ENCODE measurements at regions not wholly inside any gene's neighbourhood (a gene's known extent, or its start where the extent isn't known, plus 50 kb on each side); places are given as distances from the start of the nearest gene placed in this dataset.

DNA sequence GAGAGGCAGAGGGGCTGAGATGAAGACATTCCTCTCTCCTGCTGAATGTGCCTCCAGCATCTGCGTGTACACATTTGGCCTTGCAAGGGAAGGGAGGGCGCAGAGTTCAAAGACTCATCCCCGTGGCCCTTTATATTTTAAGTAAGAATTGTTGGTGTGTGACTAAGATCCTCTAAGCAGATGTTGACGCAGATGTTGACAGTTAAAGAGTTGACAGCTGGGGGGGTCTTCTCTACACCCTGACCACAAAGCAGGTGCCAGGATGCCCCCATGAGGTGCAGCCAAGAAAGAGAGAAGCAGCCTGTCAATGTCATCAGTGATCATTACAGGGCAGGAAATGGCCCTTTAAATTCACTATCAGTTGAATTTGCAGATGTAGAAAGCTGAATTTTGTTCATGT is 262.9 kb downstream of the IRX1 start:
- intact Hi-C loops (cut with micrococcal nuclease; ENCODE audit: unreplicated experiment), result no loop called here
- DNase-seq, result no peak
- no TSS peak for BruUV-seq (replicated peaks)
- Mint-ChIP-seq H3K27ac (ENCODE audit: unreplicated experiment) (no peak overlapping the region), H3K4me3 (ENCODE audit: low read depth, unreplicated experiment) (no peak overlapping the region), H3K9me3 (ENCODE audit: low read depth, unreplicated experiment) (peaks cover 13% of the 10 kb centered on the region), H3K4me1 (ENCODE audit: low read depth, unreplicated experiment) (no peaks in the 10 kb centered on the region), H3K36me3 (ENCODE audit: insufficient read depth, unreplicated experiment) (no peaks in the 10 kb centered on the region), H3K27me3 (ENCODE audit: unreplicated experiment) (no peaks in the 10 kb centered on the region)
- CTCF ChIA-PET, result no interaction called here
- TF ChIP-seq, protein P1, sequence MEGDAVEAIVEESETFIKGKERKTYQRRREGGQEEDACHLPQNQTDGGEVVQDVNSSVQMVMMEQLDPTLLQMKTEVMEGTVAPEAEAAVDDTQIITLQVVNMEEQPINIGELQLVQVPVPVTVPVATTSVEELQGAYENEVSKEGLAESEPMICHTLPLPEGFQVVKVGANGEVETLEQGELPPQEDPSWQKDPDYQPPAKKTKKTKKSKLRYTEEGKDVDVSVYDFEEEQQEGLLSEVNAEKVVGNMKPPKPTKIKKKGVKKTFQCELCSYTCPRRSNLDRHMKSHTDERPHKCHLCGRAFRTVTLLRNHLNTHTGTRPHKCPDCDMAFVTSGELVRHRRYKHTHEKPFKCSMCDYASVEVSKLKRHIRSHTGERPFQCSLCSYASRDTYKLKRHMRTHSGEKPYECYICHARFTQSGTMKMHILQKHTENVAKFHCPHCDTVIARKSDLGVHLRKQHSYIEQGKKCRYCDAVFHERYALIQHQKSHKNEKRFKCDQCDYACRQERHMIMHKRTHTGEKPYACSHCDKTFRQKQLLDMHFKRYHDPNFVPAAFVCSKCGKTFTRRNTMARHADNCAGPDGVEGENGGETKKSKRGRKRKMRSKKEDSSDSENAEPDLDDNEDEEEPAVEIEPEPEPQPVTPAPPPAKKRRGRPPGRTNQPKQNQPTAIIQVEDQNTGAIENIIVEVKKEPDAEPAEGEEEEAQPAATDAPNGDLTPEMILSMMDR (IDR thresholded peaks at IDR 0.05; ENCODE audit: unreplicated experiment), result no peak

DNA sequence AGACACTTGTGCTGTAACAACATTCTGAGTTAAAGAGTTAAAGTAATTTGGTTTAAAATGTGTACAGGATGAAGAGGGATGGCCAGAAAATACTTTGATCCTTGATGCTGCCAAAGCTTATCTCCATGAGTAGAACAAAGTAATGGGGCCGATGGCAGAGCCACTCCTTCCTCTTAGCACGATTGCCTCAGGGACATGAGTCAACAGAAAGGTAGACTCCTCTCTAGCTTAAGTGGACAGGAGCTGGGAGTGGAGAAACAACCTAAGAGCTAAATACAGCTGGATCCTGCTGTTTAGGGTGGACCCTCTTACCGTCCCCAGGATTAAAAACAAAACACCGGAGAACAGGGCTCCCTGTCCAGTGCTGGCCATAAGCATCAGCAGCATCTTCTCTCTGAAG is 267.3 kb downstream of the IRX1 start:
- Mint-ChIP-seq H3K9me3 (ENCODE audit: low read depth, unreplicated experiment) (peaks cover 22% of the 10 kb centered on the region), H3K27me3 (ENCODE audit: unreplicated experiment) (no peaks in the 10 kb centered on the region), H3K4me1 (ENCODE audit: low read depth, unreplicated experiment) (no peaks in the 10 kb centered on the region), H3K4me3 (ENCODE audit: low read depth, unreplicated experiment) (no peak overlapping the region), H3K36me3 (ENCODE audit: insufficient read depth, unreplicated experiment) (no peaks in the 10 kb centered on the region), H3K27ac (ENCODE audit: unreplicated experiment) (no peak overlapping the region)
- no peak for DNase-seq
- TF ChIP-seq, protein P1 (IDR thresholded peaks at IDR 0.05; ENCODE audit: unreplicated experiment), result no peak
- intact Hi-C loops (cut with micrococcal nuclease; ENCODE audit: unreplicated experiment), result no loop called here
- BruUV-seq (replicated peaks), result no TSS peak
- CTCF ChIA-PET, result no interaction called here

DNA sequence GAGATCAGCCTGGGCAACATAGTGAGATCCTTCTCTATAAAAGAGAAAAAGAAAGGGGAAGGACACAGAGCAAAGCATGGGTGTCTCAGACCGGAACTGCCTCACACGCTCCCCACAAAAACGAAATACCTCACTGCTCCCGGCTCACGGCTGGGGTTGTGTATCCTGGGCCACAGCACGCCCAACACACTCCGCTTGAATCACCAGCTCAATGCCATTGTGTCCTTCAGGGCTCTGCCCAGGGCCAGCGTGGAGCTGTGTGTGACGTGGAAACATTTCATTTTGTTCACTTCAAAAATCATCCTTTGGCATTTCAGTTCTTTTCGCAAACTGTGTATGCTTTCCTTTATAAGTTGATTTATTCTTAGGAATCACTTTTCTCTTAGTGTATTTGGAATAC is 279.5 kb downstream of the IRX1 start:
- Mint-ChIP-seq H3K27me3 (ENCODE audit: unreplicated experiment) (no peaks in the 10 kb centered on the region), H3K4me3 (ENCODE audit: low read depth, unreplicated experiment) (no peak overlapping the region), H3K4me1 (ENCODE audit: low read depth, unreplicated experiment) (no peaks in the 10 kb centered on the region), H3K9me3 (ENCODE audit: low read depth, unreplicated experiment) (peaks cover 11% of the 10 kb centered on the region), H3K27ac (ENCODE audit: unreplicated experiment) (no peak overlapping the region), H3K36me3 (ENCODE audit: insufficient read depth, unreplicated experiment) (no peaks in the 10 kb centered on the region)
- BruUV-seq (replicated peaks), result no TSS peak
- intact Hi-C loops (cut with micrococcal nuclease; ENCODE audit: unreplicated experiment), result no loop called here
- TF ChIP-seq, protein P1 (IDR thresholded peaks at IDR 0.05; ENCODE audit: unreplicated experiment), result no peak
- CTCF ChIA-PET, result no interaction called here
- DNase-seq, result no peak

DNA sequence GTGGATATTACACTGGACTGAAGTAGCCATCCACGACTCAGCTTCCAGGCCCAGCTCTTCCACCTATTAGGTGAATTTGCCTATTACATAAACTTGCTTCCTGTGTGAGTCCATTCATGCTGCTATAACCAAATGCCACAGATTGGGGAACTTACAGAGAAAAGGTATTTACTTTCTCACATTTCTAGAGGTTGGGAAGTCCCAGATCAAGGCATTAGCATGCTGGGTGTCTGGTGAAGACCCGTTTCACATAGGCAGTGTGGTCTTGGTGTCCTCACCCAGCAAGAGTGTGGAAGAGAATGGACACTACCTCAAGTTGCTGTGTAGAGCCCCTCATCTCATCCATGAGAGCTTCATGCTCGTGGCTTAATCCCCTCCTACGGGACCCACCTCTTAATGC is 282.6 kb downstream of the IRX1 start:
- BruUV-seq (replicated peaks), result no TSS peak
- CTCF ChIA-PET, result no interaction called here
- intact Hi-C loops (cut with micrococcal nuclease; ENCODE audit: unreplicated experiment), result no loop called here
- Mint-ChIP-seq H3K36me3 (ENCODE audit: insufficient read depth, unreplicated experiment) (no peaks in the 10 kb centered on the region), H3K4me1 (ENCODE audit: low read depth, unreplicated experiment) (no peaks in the 10 kb centered on the region), H3K27ac (ENCODE audit: unreplicated experiment) (no peak overlapping the region), H3K9me3 (ENCODE audit: low read depth, unreplicated experiment) (peaks cover 23% of the 10 kb centered on the region), H3K4me3 (ENCODE audit: low read depth, unreplicated experiment) (no peak overlapping the region), H3K27me3 (ENCODE audit: unreplicated experiment) (no peaks in the 10 kb centered on the region)
- TF ChIP-seq, protein P1 (IDR thresholded peaks at IDR 0.05; ENCODE audit: unreplicated experiment), result no peak
- DNase-seq, result no peak

DNA sequence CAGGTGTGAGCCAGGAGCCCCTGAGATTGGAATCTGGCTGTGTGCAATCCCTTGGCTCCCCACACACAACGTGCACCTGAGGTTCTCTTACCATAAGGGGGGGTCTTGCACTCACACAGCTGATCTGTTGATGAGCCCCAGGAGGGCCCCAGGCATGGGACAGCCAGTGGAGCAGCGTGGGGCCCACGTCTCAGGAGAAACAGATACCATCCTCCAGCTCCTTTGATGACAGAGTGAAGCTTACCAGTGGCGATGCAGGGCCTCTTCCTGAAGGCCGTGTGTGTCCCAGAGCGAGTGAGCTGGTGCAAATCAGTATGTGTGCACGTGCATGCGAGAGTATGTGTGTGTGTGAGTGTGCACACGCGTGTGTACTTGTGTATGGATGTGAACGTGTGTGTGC is 287.4 kb downstream of the IRX1 start:
- TF ChIP-seq, protein P1 (IDR thresholded peaks at IDR 0.05; ENCODE audit: unreplicated experiment), result no peak
- peaks cover 21% of the 10 kb centered on the region for H3K9me3 Mint-ChIP-seq (ENCODE audit: low read depth, unreplicated experiment)
- no peak overlapping the region for H3K27ac Mint-ChIP-seq (ENCODE audit: unreplicated experiment)
- DNase-seq, result no peak
- intact Hi-C loops (cut with micrococcal nuclease; ENCODE audit: unreplicated experiment), result no loop called here
- H3K4me3 Mint-ChIP-seq (ENCODE audit: low read depth, unreplicated experiment), result no peak overlapping the region
- no peaks in the 10 kb centered on the region for H3K27me3 Mint-ChIP-seq (ENCODE audit: unreplicated experiment)
- no peaks in the 10 kb centered on the region for H3K4me1 Mint-ChIP-seq (ENCODE audit: low read depth, unreplicated experiment)
- no TSS peak for BruUV-seq (replicated peaks)
- H3K36me3 Mint-ChIP-seq (ENCODE audit: insufficient read depth, unreplicated experiment), result no peaks in the 10 kb centered on the region
- CTCF ChIA-PET, result no interaction called here
